ENCODE measurements at regions not wholly inside any gene's neighbourhood (a gene's known extent, or its start where the extent isn't known, plus 50 kb on each side); places are given as distances from the start of the nearest gene placed in this dataset.

- H3K9ac ChIP-seq (ENCODE audit: low read length): no peak overlapping the region
- H3K4me3 ChIP-seq (ENCODE audit: low read length): no peak overlapping the region
- no peaks in the 10 kb centered on the region for H3K27me3 ChIP-seq (ENCODE audit: low read length)
- no peaks in the 10 kb centered on the region for H4K20me1 ChIP-seq (ENCODE audit: insufficient read depth, low read depth, low read length)
- H3K9me2 ChIP-seq (replicated peaks; ENCODE audit: insufficient read depth, low read length): no peaks in the 10 kb centered on the region
- no peaks in the 10 kb centered on the region for H3K79me2 ChIP-seq (ENCODE audit: low read length)
- H2AFZ ChIP-seq (ENCODE audit: low read length): no peak overlapping the region
- H3K4me1 ChIP-seq (ENCODE audit: low read length): peaks cover 8% of the 10 kb centered on the region; the same call in 1 of the 2 replicates
- H3K4me2 ChIP-seq (ENCODE audit: low read depth, low read length, poor library complexity, severe bottlenecking): no peak overlapping the region
- no peak overlapping the region for H3K27ac ChIP-seq (ENCODE audit: low read length)
- no peaks in the 10 kb centered on the region for H3K9me3 ChIP-seq (ENCODE audit: low read length)
- H3K36me3 ChIP-seq (ENCODE audit: insufficient read depth, low read length): no peaks in the 10 kb centered on the region
- DNase-seq: no peak
Measured at GRCh38 chr22:48697694-48698276, 1129.9 kb downstream of the BRD1 start.

- Histone ChIP-seq H3K9me3 (ENCODE audit: low read length) (no peaks in the 10 kb centered on the region), H3K79me2 (ENCODE audit: low read length) (no peaks in the 10 kb centered on the region), H3K27me3 (ENCODE audit: low read length) (no peaks in the 10 kb centered on the region), H3K36me3 (ENCODE audit: insufficient read depth, low read length) (no peaks in the 10 kb centered on the region), H3K4me3 (ENCODE audit: low read length) (no peak overlapping the region), H4K20me1 (ENCODE audit: insufficient read depth, low read depth, low read length) (no peaks in the 10 kb centered on the region), H2AFZ (ENCODE audit: low read length) (no peak overlapping the region), H3K27ac (ENCODE audit: low read length) (no peak overlapping the region), H3K4me2 (ENCODE audit: low read depth, low read length, poor library complexity, severe bottlenecking) (no peak overlapping the region), H3K9ac (ENCODE audit: low read length) (no peak overlapping the region), H3K9me2 (replicated peaks; ENCODE audit: insufficient read depth, low read length) (no peaks in the 10 kb centered on the region), H3K4me1 (ENCODE audit: low read length) (peaks cover 8% of the 10 kb centered on the region; the same call in 1 of the 2 replicates)
- no peak for DNase-seq
Measured at GRCh38 chr22:48697223-48697622, 1130.5 kb downstream of the BRD1 start.

- Histone ChIP-seq H4K20me1 (ENCODE audit: insufficient read depth, low read depth, low read length) (no peaks in the 10 kb centered on the region), H2AFZ (ENCODE audit: low read length) (no peak overlapping the region), H3K4me3 (ENCODE audit: low read length) (no peak overlapping the region), H3K27ac (ENCODE audit: low read length) (no peak overlapping the region), H3K9me2 (replicated peaks; ENCODE audit: insufficient read depth, low read length) (no peaks in the 10 kb centered on the region), H3K9ac (ENCODE audit: low read length) (no peak overlapping the region), H3K79me2 (ENCODE audit: low read length) (no peaks in the 10 kb centered on the region), H3K36me3 (ENCODE audit: insufficient read depth, low read length) (no peaks in the 10 kb centered on the region), H3K4me1 (ENCODE audit: low read length) (peaks cover 6% of the 10 kb centered on the region; the same call in 1 of the 2 replicates), H3K9me3 (ENCODE audit: low read length) (no peaks in the 10 kb centered on the region), H3K27me3 (ENCODE audit: low read length) (no peaks in the 10 kb centered on the region), H3K4me2 (ENCODE audit: low read depth, low read length, poor library complexity, severe bottlenecking) (no peak overlapping the region)
- DNase-seq: no peak
Measured at GRCh38 chr22:48696371-48696770, 1131.3 kb downstream of the BRD1 start.

- H3K9me3 ChIP-seq (ENCODE audit: low read length): no peaks in the 10 kb centered on the region
- H2AFZ ChIP-seq (ENCODE audit: low read length): no peak overlapping the region
- H3K9ac ChIP-seq (ENCODE audit: low read length): no peak overlapping the region
Measured at GRCh38 chr22:48695731-48696305, 1131.9 kb downstream of the BRD1 start.

GRCh38 chr22:48695251-48695650 lies 1132.4 kb downstream of the BRD1 start:
- Histone ChIP-seq H3K27me3 (ENCODE audit: low read length) (no peaks in the 10 kb centered on the region), H3K4me1 (ENCODE audit: low read length) (no peaks in the 10 kb centered on the region), H3K79me2 (ENCODE audit: low read length) (no peaks in the 10 kb centered on the region), H4K20me1 (ENCODE audit: insufficient read depth, low read depth, low read length) (no peaks in the 10 kb centered on the region), H3K9me3 (ENCODE audit: low read length) (no peaks in the 10 kb centered on the region), H3K27ac (ENCODE audit: low read length) (no peak overlapping the region), H3K9me2 (replicated peaks; ENCODE audit: insufficient read depth, low read length) (no peaks in the 10 kb centered on the region), H3K4me2 (ENCODE audit: low read depth, low read length, poor library complexity, severe bottlenecking) (no peak overlapping the region), H2AFZ (ENCODE audit: low read length) (no peak overlapping the region), H3K4me3 (ENCODE audit: low read length) (no peak overlapping the region), H3K9ac (ENCODE audit: low read length) (no peak overlapping the region), H3K36me3 (ENCODE audit: insufficient read depth, low read length) (no peaks in the 10 kb centered on the region)
- DNase-seq: no peak

More at GRCh38 chr22:48695731-48696305, 1131.9 kb downstream of the BRD1 start:
- no peak for DNase-seq
- Histone ChIP-seq H3K36me3 (ENCODE audit: insufficient read depth, low read length) (no peaks in the 10 kb centered on the region), H3K27me3 (ENCODE audit: low read length) (no peaks in the 10 kb centered on the region), H3K4me1 (ENCODE audit: low read length) (peaks cover under 1% of the 10 kb centered on the region; the same call in 1 of the 2 replicates), H3K79me2 (ENCODE audit: low read length) (no peaks in the 10 kb centered on the region), H4K20me1 (ENCODE audit: insufficient read depth, low read depth, low read length) (no peaks in the 10 kb centered on the region), H3K4me2 (ENCODE audit: low read depth, low read length, poor library complexity, severe bottlenecking) (no peak overlapping the region), H3K27ac (ENCODE audit: low read length) (no peak overlapping the region), H3K9me2 (replicated peaks; ENCODE audit: insufficient read depth, low read length) (no peaks in the 10 kb centered on the region), H3K4me3 (ENCODE audit: low read length) (no peak overlapping the region)

GRCh38 chr22:48694296-48694883 lies 1133.3 kb downstream of the BRD1 start:
- Histone ChIP-seq H3K4me1 (ENCODE audit: low read length) (no peaks in the 10 kb centered on the region), H3K27ac (ENCODE audit: low read length) (no peak overlapping the region), H3K4me3 (ENCODE audit: low read length) (no peak overlapping the region), H3K9me3 (ENCODE audit: low read length) (no peaks in the 10 kb centered on the region), H4K20me1 (ENCODE audit: insufficient read depth, low read depth, low read length) (no peaks in the 10 kb centered on the region), H3K79me2 (ENCODE audit: low read length) (no peaks in the 10 kb centered on the region), H3K4me2 (ENCODE audit: low read depth, low read length, poor library complexity, severe bottlenecking) (no peak overlapping the region), H3K27me3 (ENCODE audit: low read length) (no peaks in the 10 kb centered on the region), H3K9me2 (replicated peaks; ENCODE audit: insufficient read depth, low read length) (no peaks in the 10 kb centered on the region), H3K9ac (ENCODE audit: low read length) (no peak overlapping the region), H3K36me3 (ENCODE audit: insufficient read depth, low read length) (no peaks in the 10 kb centered on the region), H2AFZ (ENCODE audit: low read length) (no peak overlapping the region)
- no peak for DNase-seq

GRCh38 chr22:48693377-48694135 lies 1134.1 kb downstream of the BRD1 start:
- no peak for DNase-seq
- Histone ChIP-seq H2AFZ (ENCODE audit: low read length) (no peak overlapping the region), H3K9me3 (ENCODE audit: low read length) (no peaks in the 10 kb centered on the region), H3K4me3 (ENCODE audit: low read length) (no peak overlapping the region), H3K36me3 (ENCODE audit: insufficient read depth, low read length) (no peaks in the 10 kb centered on the region), H3K9me2 (replicated peaks; ENCODE audit: insufficient read depth, low read length) (no peaks in the 10 kb centered on the region), H3K27me3 (ENCODE audit: low read length) (no peaks in the 10 kb centered on the region), H3K4me2 (ENCODE audit: low read depth, low read length, poor library complexity, severe bottlenecking) (no peak overlapping the region), H3K79me2 (ENCODE audit: low read length) (no peaks in the 10 kb centered on the region), H3K9ac (ENCODE audit: low read length) (no peak overlapping the region), H4K20me1 (ENCODE audit: insufficient read depth, low read depth, low read length) (no peaks in the 10 kb centered on the region), H3K27ac (ENCODE audit: low read length) (no peak overlapping the region), H3K4me1 (ENCODE audit: low read length) (no peaks in the 10 kb centered on the region)

GRCh38 chr22:48692734-48693376 lies 1134.8 kb downstream of the BRD1 start:
- DNase-seq: no peak
- Histone ChIP-seq H2AFZ (ENCODE audit: low read length) (no peak overlapping the region), H3K4me3 (ENCODE audit: low read length) (no peak overlapping the region)

More at GRCh38 chr22:48692734-48693376, 1134.8 kb downstream of the BRD1 start:
- Histone ChIP-seq H3K27me3 (ENCODE audit: low read length) (no peaks in the 10 kb centered on the region), H3K4me1 (ENCODE audit: low read length) (no peaks in the 10 kb centered on the region), H3K4me2 (ENCODE audit: low read depth, low read length, poor library complexity, severe bottlenecking) (no peak overlapping the region), H3K27ac (ENCODE audit: low read length) (no peak overlapping the region), H3K9me3 (ENCODE audit: low read length) (no peaks in the 10 kb centered on the region), H3K9ac (ENCODE audit: low read length) (no peak overlapping the region), H4K20me1 (ENCODE audit: insufficient read depth, low read depth, low read length) (no peaks in the 10 kb centered on the region), H3K79me2 (ENCODE audit: low read length) (no peaks in the 10 kb centered on the region), H3K9me2 (replicated peaks; ENCODE audit: insufficient read depth, low read length) (no peaks in the 10 kb centered on the region), H3K36me3 (ENCODE audit: insufficient read depth, low read length) (no peaks in the 10 kb centered on the region)

Measured in Karpas-422 (cell line).